Stimulated activated CD8-positive, alpha-beta memory T cell treated with anti-CD3 and anti-CD28 coated beads, Interleukin-15, amount 100 ng/mL, for 4 hours (primary cell): ENCODE measurements at regions not wholly inside any gene's neighbourhood (a gene's known extent, or its start where the extent isn't known, plus 50 kb on each side); places are given as distances from the start of the nearest gene placed in this dataset.

Experiments used
- DNase-seq, 2 donors: peaks; one replicate each; pipeline ENCODE4 v3.0.0-alpha.2; 2020; ENCODE audit warnings: low read depth in 2 of 2

GRCh38 chr17:74080656-74081582 lies 122.6 kb upstream of the RPL38 start:
- no peak for DNase-seq

GRCh38 chr17:74082886-74083285 lies 120.6 kb upstream of the RPL38 start:
- no peak for DNase-seq

GRCh38 chr17:74083321-74083720 lies 120.2 kb upstream of the RPL38 start:
- DNase-seq: no peak

- no peak for DNase-seq
Measured at GRCh38 chr17:74085434-74085833, 118.0 kb upstream of the RPL38 start.

- DNase-seq: no peak
Measured at GRCh38 chr17:74087002-74087585, 116.4 kb upstream of the RPL38 start.

GRCh38 chr17:74088285-74088933 lies 115.1 kb upstream of the RPL38 start:
- no peak for DNase-seq

- no peak for DNase-seq
Measured at GRCh38 chr17:74088934-74089329, 114.5 kb upstream of the RPL38 start.

GRCh38 chr17:74089380-74089779 lies 114.1 kb upstream of the RPL38 start:
- DNase-seq: no peak

- no peak for DNase-seq
Measured at GRCh38 chr17:74089869-74090464, 113.5 kb upstream of the RPL38 start.

GRCh38 chr17:74094651-74095050 lies 108.8 kb upstream of the RPL38 start:
- DNase-seq: no peak

- DNase-seq: no peak
Measured at GRCh38 chr17:74096456-74096855, 107.0 kb upstream of the RPL38 start.

- no peak for DNase-seq
Measured at GRCh38 chr17:74097450-74098135, 105.9 kb upstream of the RPL38 start.

GRCh38 chr17:74098136-74099024 lies 105.1 kb upstream of the RPL38 start:
- DNase-seq: no peak

GRCh38 chr17:74099442-74100340 lies 103.8 kb upstream of the RPL38 start:
- DNase-seq: no peak

GRCh38 chr17:74104921-74105320 lies 98.6 kb upstream of the RPL38 start:
- no peak for DNase-seq

GRCh38 chr17:74107107-74107506 lies 96.4 kb upstream of the RPL38 start:
- DNase-seq: no peak

- no peak for DNase-seq
Measured at GRCh38 chr17:74108126-74108705, 95.3 kb upstream of the RPL38 start.

GRCh38 chr17:74110467-74110866 lies 93.0 kb upstream of the RPL38 start:
- DNase-seq: no peak

GRCh38 chr17:74113326-74113725 lies 90.2 kb upstream of the RPL38 start:
- no peak for DNase-seq
